HTR-8/SVneo (cell line): ENCODE measurements at regions not wholly inside any gene's neighbourhood (a gene's known extent, or its start where the extent isn't known, plus 50 kb on each side); places are given as distances from the start of the nearest gene placed in this dataset.

Experiments
- DNase-seq: peaks from one replicate; pipeline ENCODE4 v3.0.0; 2011; ENCODE audit warnings: low spot score, mixed read lengths; ENCODE audit not compliant: insufficient read length
- FAIRE-seq: peaks from 2 replicates; lab custom pipeline; 2011; peaks lifted over from hg19 to GRCh38; lab: Jason Lieb, UNC

DNA sequence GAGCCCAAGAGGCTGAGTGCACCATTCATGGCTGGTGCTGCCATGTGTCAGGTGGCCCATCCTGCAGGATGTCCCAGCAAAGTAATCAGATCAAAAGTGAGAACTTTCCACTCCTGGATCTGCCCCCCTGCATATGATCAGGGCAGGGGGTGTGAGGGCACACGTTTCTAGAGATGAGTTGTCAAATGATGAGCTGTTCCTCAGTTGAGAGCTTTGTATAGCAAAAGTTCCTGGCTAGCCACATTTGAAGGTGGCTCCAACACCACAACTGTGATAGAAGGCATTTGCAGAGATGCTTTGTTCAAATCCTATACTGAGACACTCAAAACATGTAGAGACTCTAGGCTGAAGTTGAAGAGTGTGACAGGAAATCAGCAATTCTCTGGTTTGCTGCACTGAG, 501.8 kb downstream of the BCOR start:
- FAIRE-seq (no peak), DNase-seq (no peak)

DNA sequence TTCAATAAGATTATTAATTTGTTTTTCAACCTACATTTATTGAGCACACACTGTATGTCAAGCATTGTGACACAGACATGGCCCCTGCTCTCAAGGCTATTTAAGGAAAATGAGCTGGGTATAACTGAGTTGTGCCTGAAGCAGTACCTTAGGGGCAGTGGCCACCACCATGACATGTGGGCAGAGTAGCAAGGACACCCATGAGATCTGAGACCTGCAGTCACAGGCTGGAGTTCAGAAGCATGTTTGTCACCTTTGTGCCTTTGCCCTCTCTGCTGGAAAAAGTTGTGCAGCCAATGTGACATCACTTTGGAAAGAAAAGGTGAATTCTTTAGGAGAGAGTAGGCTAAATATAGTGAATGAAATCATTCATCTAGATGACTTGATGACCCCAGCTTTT, 501.3 kb downstream of the BCOR start:
- DNase-seq (no peak), FAIRE-seq (no peak)

DNA sequence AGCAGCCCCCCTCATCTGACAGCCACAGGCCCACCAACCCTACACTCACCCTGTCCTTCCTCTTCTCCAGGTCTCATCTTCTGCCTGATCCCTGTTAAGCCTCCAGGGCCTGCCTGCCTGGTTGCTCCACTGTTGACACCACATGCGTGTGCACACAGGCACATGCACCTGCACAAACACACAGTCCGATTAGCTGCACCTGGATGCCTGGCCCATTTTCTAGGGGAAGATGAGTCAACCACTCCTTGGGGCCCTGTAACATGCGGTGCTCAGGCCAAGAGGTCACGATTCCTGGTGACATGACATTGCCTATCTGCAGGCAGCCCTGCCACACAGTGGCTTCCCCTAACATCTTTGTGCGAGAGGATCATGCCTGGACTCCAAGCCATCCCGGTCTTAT, 498.4 kb downstream of the BCOR start:
- DNase-seq (no peak), FAIRE-seq (no peak)

DNA sequence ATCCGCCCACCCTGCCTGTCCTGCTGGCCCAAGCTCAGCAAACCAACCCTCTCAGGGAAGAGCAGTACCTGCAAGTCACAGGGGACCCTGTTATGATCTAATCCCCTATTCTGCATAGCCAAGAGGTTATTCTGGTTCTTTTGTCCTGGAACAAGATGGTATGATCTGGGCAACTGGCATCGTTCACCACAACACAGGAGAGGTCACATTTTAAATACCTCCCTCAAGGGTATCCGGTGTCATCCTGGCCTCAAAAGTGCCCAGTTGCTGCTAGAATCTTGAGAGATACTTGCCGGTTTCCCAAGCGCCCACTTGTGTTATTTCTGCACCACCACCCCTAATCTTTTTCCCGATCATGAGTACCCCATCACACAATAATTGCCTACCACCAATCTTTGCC, 497.5 kb downstream of the BCOR start:
- DNase-seq (no peak), FAIRE-seq (no peak)

DNA sequence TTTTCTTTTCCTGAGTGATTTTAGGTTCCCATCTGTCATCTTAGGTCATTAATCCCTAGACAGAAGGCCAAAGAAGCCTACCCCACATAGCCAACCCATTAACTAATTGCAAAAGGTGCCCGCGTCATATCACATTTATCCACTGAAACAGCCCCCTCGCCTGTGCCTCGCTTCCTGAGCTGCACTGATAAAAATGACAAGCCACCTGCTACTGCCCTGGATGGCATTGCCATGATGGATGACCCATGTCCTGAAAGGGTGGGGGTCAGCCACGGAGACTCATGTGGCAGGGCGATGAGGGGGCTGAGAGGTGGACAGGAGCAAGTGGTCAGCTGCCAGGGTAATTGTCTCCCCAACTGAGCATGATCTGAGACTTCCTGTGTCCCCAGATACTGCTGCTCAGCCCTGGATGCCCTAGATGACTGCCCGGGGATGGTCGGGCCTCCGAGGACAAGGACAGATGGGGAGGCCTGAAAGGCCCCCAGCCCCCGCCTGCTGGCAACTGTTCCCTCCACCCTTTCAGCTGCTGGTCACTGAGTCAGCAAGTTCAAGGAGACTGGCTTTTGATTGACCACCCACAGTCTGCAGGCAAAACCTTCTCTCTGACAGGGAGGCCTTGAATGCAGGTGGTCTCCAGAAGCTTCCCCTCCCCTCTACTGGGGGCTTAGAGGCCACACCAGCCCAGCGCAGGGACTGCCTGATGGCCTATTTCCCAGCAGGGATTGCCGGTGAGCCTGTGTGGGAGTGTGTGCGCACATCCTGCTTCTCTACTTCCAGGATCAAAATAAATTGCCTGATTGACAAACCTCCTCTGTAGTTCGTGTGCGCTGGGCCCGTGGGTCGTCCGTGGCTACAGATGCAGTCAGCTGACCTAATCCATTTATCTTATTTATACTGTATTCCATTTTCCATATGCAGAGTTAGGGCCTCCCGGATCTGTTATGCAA, 496.3 kb downstream of the BCOR start:
- DNase-seq (no peak), FAIRE-seq (no peak)

DNA sequence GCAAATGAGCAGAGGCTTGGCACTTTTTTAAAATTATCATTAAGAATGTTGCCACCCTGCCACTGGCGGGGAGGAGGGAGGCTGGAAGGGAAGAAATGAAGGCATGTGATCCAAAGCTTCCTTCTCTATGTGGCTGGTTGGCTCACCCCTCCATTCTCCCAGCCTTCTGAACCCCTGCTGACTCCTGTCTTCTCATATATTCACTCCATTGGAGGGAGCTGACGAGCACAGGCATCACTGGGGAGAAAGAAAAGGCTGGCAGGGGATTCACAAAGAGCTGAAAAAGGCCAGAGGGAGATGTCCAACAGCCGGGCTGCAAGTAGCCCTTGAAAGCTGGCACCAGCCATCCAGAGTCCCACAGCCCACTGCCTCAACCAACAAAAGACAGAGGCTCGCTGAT, 495.6 kb downstream of the BCOR start:
- FAIRE-seq (no peak), DNase-seq (no peak)

DNA sequence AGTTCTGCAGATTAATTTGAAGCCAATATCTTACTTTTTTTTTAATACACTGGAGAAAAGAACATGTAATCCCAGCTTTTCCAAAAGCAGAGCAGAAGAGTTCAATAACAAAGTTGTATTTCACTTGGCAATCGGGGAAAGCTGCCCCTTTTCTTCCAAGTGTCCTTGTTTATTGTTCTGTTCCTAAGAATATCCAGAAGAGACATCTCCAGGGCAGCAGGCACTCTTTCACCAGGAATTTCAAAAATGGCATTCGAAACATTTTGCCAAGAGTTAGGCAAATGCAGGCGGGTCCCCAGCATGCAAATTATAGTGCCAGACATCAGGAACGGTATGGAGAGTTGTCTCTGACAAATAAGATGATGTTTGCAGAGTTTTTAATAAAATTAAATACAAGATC, 494.5 kb downstream of the BCOR start:
- FAIRE-seq, result no peak
- no peak for DNase-seq

DNA sequence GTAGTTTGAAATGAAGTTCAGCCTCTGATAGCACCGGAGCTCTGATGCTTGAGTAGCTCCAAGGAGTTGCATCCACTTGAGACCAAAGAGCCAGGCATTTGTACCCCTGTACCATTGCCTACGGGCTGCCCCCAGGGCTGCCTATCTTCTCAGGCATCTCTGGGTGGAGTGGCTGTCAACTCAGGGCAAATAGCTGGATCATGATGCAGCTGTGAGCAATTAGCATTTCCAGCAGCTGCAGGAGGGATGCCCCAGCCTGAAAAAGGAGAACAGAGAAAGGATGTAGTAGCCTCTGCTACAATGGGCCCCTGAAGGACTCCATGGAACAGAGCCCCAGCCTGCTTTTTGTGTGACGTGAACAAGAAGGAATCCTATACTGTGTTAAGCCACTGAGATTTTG, 492.6 kb downstream of the BCOR start:
- FAIRE-seq (no peak), DNase-seq (no peak)

DNA sequence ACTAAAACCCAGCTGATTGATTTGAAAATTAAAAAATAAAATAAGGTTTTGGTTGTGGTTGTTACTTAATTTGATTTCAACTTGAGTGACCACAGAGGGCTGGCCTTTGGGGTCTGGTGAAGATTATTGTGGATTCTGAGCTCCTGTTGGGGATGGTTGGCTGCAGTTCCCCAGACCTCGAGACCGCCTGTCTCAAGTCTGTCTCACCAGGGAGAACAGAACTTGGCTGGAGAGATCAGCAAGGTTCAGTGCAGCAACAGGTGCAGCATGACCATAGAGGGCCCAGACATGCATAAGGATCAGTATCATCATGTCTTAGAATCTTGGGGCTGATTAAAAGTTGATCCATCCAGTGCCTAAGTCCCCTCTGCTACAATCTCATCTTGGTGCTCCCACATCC, 491.9 kb downstream of the BCOR start:
- DNase-seq (no peak), FAIRE-seq (no peak)

DNA sequence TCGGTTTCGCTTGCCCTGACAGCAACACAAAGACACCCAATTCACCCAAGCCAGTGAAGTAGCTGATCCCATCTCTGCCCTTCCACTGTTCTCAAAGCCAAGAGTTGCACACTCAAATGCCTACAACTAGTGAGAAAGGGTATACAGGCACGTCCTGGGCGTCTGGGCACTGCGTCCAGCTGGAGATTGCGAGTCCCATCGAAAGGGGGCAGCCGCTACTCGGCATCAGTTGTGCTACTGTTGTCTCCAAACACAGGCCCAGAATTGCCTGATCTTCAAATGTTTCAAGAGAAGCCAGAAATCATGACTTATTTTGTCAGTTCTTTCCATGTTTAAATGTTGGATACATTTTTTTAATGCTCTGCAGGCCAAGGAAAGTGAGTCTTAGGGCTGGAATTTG, 487.8 kb downstream of the BCOR start:
- DNase-seq (no peak), FAIRE-seq (no peak)

DNA sequence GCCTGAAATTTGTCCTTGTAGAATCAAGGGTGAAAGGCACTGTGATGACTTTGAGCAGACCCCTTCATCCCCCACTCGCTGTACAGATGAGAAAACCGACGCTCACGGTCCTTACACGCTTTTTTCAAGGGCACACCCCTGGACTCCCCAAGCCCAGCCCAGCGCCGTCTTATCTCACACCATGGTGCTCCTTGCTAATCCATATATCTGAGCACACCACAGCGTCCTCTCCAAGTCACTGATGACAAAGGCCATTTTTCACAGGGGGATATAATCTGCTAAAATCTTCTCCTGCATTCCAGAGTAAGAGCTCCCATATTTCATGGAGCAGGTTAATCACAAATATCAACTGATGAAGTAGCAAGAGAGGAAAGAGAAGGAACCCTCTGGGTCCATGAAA, 486.3 kb downstream of the BCOR start:
- DNase-seq, result no peak
- FAIRE-seq, result no peak

DNA sequence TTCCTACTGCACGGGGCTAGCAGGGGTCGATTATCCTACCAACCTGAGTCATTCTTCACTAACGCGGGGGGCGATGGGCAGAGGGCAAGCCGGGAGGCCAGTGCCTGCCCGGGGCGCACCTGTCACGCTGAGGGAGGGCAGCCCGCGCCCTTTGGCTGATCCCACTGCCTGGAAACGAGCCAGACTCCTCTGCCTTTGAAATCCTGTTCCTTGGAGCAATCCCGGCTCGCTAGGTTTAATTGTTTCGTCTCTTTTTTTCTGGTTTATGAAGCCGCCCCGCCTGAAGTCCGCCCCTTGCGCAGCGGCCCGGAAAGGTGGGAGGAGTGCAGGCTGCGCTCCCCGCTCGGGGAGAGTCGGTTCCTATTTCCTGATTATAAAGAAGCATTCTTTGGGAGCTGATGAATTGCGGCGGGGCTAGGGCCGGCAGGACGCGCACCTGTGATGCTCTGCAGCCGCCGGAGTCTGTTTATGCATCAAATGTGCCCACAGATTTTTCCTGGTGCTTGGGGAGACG, 484.2 kb downstream of the BCOR start:
- DNase-seq, result peak; percentile 24
- FAIRE-seq, result no peak

DNA sequence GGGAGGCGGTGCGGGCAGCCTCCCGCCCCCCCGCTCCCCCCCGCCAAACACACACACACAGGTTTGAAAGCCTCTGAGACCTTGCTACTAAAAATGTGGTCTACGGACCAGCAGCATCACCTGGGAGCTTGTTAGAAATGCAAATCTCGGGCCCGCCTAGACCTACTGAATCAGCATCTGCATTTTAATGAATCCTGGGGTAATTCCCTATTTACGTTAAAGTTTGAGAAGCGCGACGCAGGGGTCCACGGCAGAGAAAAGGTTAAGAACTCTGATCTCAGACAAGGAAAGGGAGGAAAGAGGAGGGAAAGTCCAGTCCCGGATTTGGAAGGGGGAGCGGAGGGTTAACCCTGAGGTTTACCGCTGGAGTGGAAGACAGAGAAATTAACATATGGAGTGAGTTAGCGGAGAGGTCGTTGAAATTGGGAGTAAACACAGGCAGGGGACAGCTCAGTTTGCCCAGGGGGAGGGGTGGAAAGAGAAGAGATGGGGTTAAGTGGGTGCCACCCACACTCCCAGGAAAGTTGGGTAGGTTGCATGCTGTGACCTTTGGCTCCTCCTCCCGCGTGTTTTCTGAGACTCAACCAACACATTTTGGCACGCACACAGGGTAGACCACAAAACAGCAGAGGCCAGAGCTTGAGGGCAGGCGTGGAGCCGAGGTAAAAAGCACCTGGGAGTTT, 483.6 kb downstream of the BCOR start:
- DNase-seq (no peak), FAIRE-seq (no peak)

DNA sequence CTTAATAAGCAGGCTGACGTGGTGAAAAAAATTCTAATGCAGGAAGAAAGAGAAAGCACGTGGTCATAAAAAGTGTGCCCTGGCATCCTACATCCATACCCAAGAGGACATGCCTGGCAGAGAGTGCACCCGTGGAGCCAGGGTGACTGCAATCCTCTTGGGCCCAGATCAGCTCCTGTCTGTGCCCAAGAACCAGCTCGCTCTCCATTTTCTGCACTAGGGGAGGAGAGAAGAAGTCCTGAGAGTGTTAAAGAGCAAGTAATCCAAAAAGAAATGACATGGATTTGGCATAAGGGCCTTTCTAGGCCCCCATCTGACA, 483.1 kb downstream of the BCOR start:
- DNase-seq (no peak), FAIRE-seq (no peak)

DNA sequence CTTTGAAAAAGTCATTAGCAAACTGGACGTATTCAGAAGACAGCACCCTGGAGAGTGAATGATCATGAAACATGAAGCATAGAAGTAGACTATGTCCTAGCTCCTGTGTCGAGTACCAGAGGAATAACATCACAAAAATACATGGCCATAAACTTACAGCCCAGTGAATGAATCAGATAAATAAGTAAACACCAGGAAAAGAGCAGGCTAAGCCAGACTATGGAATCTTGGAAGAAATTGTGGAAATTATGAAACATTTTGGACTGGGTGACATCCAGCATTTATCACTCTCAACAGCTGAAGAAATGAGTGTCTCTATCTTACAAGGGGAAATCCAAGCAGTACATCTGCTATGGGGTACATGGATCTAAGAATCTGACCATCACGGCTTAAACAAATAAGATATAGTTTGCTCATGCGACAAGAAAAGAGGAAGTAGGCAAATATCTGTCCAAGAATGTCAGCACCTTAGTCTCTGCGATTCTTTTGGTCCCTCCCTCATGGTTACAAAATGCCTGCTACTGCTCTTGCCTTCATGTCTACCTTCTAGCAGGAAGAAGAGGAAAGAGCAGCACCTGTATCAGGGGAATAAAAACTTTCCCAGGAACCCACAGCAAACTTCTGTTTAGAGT, 481.5 kb downstream of the BCOR start:
- FAIRE-seq (no peak), DNase-seq (no peak)

DNA sequence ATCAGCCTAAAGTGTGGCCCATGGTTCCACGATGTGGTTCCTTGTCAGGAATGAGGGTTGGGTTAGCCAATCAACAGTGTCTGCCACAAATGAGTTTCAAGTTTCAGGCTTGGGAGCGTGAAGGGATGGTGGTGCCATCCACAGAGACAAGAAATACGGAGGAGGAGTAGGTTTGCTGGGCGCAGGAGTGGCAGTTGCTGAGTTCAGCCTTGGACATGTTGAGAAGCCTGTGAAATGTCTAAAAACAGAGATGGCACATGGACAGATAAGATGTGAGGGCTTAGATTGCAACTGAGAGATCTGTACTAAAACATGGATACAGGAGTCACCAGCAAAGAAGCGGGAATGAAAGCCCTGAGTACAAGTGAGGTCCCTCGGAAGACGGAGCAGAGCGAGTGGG, 481.0 kb downstream of the BCOR start:
- no peak for FAIRE-seq
- no peak for DNase-seq

DNA sequence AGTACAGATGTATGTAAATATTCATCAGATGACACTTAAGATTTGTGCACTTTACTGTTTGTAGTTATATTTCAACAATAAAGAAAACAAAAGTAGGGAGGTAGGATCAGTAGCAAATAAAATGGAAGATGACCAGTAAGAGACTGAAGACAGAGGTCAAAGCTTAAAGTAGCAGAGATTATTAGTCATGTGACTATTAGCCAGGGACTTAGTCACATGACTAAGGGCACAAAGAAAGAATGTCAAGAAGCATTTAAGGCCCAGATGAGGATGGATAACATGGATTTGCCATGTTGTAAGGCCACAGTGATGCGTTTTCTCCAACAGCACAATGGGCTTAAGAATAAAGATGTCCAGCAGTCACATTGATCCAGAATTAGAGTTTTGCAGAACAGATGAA, 479.6 kb downstream of the BCOR start:
- FAIRE-seq, result no peak

DNA sequence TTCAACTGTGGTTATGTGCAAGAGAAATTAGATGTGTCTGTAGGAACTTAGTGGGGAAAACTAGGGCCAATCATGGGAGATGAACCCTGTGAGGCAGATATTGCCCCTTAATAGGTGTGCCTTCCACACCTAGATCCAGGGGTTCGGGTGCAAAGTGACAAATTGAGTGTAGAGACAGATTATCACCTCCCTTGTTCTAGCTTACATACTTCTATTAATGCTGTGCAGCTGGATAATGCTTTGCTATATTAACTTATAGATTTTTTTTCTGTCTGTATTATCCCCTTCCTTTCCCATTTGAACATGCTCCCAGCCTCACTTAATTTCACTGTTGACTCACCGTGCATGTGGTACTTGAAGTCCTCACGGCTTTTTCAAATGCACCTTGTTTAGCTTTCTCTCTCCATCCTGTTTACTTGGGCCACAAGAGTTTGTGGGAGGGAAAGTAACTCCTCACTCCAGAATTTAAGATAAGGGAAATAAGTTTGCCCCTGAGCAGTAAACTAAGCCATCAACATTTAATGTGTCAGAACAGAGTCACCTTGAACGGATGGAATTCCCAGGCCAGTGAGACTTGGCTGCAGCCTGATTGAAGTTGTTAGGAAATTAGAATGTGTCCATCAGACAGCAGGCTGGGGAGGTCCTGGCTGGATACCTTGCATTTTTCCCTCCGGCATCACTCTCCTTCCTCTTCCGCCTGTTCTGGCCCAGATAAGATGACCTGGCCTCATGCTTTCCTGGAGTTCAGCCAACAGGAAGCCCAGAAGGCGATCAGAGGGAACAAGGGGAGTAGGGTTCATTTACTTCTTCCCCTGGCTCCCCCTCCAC, 478.4 kb downstream of the BCOR start:
- DNase-seq, result peak; percentile 11
- no peak for FAIRE-seq

More for the DNA sequence above, 479.6 kb downstream of the BCOR start:
- no peak for DNase-seq

DNA sequence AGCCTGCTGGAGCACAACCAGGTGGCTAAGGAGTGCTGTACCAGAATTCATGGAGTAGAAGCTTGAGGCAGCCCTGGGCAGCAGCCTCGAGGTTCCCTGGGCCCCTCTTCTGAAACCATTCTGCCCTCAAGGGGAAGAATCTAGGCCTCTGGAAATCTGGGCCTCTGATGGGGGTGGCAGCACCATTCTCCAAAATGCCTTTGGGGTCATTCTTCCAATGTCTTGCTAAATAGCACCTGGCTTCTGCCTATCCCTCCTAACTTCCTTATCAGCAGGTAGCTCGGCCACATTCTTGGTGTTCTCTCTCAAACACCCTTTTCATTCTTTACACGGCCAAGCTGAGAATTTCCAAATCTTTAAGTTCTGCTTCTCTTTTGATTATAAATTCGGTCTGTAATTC, 473.6 kb downstream of the BCOR start:
- DNase-seq (no peak), FAIRE-seq (no peak)

DNA sequence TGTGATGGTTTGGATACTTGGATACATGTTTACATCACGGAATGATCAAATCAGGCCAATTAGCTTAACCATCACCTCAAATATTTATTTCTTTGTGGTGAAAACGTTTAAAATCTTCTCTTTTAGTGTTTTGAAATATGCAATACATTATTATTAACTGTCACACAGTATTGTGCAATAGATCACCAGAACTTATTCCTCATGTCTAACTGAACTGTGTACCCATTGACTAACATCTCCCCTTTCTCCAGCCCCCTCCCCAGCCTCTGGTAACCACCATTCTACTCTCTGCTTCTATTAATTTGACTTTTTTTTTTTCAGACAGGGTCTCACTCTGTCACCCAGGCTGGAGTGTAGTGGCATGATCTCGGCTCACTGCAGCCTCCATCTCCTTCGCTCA, 471.9 kb downstream of the BCOR start:
- FAIRE-seq, result no peak
- DNase-seq, result no peak
